ENCODE measurements at regions not wholly inside any gene's neighbourhood (a gene's known extent, or its start where the extent isn't known, plus 50 kb on each side); places are given as distances from the start of the nearest gene placed in this dataset.

- TF ChIP-seq GLIS3 (CRISPR knock-in tag; IDR thresholded peaks at IDR 0.05) (no peak), ZNF70 (CRISPR knock-in tag; IDR thresholded peaks at IDR 0.05) (no peak), ARNTL (CRISPR knock-in tag; IDR thresholded peaks at IDR 0.05; ENCODE audit: borderline replicate concordance, low read depth) (no peak), ZFP3 (CRISPR knock-in tag; IDR thresholded peaks at IDR 0.05) (no peak), RARB (CRISPR knock-in tag; IDR thresholded peaks at IDR 0.05) (no peak), BACH2 (CRISPR knock-in tag; IDR thresholded peaks at IDR 0.05; ENCODE audit: borderline replicate concordance) (no peak), SNAI2 (CRISPR knock-in tag; IDR thresholded peaks at IDR 0.05) (no peak), ESRRG (CRISPR knock-in tag; IDR thresholded peaks at IDR 0.05) (no peak), OSR1 (CRISPR knock-in tag; IDR thresholded peaks at IDR 0.05) (no peak)
- TF ChIP-seq, protein P1, sequence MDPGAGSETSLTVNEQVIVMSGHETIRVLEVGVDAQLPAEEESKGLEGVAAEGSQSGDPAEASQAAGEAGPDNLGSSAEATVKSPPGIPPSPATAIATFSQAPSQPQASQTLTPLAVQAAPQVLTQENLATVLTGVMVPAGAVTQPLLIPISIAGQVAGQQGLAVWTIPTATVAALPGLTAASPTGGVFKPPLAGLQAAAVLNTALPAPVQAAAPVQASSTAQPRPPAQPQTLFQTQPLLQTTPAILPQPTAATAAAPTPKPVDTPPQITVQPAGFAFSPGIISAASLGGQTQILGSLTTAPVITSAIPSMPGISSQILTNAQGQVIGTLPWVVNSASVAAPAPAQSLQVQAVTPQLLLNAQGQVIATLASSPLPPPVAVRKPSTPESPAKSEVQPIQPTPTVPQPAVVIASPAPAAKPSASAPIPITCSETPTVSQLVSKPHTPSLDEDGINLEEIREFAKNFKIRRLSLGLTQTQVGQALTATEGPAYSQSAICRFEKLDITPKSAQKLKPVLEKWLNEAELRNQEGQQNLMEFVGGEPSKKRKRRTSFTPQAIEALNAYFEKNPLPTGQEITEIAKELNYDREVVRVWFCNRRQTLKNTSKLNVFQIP (CRISPR knock-in tag; IDR thresholded peaks at IDR 0.05; ENCODE audit: borderline replicate concordance, low read depth) = no peak
- TF ChIP-seq, protein P2, sequence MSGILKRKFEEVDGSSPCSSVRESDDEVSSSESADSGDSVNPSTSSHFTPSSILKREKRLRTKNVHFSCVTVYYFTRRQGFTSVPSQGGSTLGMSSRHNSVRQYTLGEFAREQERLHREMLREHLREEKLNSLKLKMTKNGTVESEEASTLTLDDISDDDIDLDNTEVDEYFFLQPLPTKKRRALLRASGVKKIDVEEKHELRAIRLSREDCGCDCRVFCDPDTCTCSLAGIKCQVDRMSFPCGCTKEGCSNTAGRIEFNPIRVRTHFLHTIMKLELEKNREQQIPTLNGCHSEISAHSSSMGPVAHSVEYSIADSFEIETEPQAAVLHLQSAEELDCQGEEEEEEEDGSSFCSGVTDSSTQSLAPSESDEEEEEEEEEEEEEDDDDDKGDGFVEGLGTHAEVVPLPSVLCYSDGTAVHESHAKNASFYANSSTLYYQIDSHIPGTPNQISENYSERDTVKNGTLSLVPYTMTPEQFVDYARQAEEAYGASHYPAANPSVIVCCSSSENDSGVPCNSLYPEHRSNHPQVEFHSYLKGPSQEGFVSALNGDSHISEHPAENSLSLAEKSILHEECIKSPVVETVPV (CRISPR knock-in tag; IDR thresholded peaks at IDR 0.05) = no peak
Measured at GRCh38 chr6:87789198-87789899, 87.3 kb upstream of the AKIRIN2 start.
